ENCODE measurements at regions not wholly inside any gene's neighbourhood (a gene's known extent, or its start where the extent isn't known, plus 50 kb on each side); places are given as distances from the start of the nearest gene placed in this dataset.

DNA sequence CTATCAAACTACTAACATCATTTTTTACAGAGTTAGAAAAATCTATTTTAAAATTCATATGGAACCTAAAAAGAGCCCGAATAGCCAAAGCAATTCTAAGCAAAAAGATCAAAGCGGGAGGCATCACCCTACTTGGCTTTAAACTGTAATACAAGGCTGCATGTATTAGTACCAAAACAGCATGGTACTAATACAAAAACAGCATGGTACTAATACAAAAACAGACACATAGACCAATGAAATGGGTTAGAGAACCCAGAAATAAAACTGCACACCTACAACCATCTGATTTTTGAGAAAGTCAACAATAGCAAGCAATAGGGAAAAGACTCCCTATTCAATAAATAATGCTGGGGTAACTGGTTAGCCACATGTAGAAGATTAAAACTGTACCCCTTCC lies 640.7 kb downstream of the IRS1 start:
- Mint-ChIP-seq H3K4me3 (no peak overlapping the region), H3K4me1 (peaks cover 52 to 54% of the 10 kb centered on the region in 2 experiments), H3K36me3 (ENCODE audit: insufficient read depth in 1 of 3, low read depth in 3 of 3) (no peaks in the 10 kb centered on the region; a peak in 1 of 7 replicates), H3K27ac (peak overlapping the region; percentile 37 to 96 (median 94); a peak in 5 of 7 replicates), H3K27me3 (ENCODE audit: low read depth) (no peaks in the 10 kb centered on the region), H3K9me3 (no peaks in the 10 kb centered on the region; a peak in 1 of 5 replicates)
- Histone ChIP-seq H3K4ac (ENCODE audit: low read depth, low read length) (no peak overlapping the region), H2BK12ac (ENCODE audit: insufficient read length, low read depth, low read length) (no peak overlapping the region), H2BK5ac (ENCODE audit: insufficient read length, low read length) (no peak overlapping the region), H4K91ac (ENCODE audit: insufficient read length, low read depth, low read length) (no peak overlapping the region), H2AK5ac (ENCODE audit: insufficient read length, low read length) (no peak overlapping the region), H4K5ac (ENCODE audit: insufficient read length, low read depth, low read length) (no peak overlapping the region), H3K27ac (ENCODE audit: insufficient read length, low read depth, low read length) (no peak overlapping the region), H3K27me3 (ENCODE audit: insufficient read depth, low read length) (no peaks in the 10 kb centered on the region), H3K14ac (ENCODE audit: insufficient read depth, low read length) (no peak overlapping the region), H2BK120ac (ENCODE audit: low read depth, low read length, poor library complexity, severe bottlenecking) (no peak overlapping the region), H4K8ac (replicated peaks; ENCODE audit: insufficient read length, low read depth, low read length) (no peak overlapping the region), H3K4me2 (ENCODE audit: insufficient read depth, insufficient read length, low read length) (no peak overlapping the region), H3K79me2 (ENCODE audit: insufficient read depth, low read length) (no peaks in the 10 kb centered on the region), H3K56ac (ENCODE audit: insufficient read length, low read depth, low read length) (no peak overlapping the region), H3K23me2 (ENCODE audit: insufficient read length, low read depth, low read length, poor library complexity, severe bottlenecking) (no peaks in the 10 kb centered on the region), H3K23ac (ENCODE audit: insufficient read length, low read depth, low read length) (no peak overlapping the region), H2AFZ (ENCODE audit: low read length) (no peak overlapping the region), H2BK20ac (ENCODE audit: low read depth, low read length, poor library complexity, severe bottlenecking) (no peak overlapping the region), H3K18ac (ENCODE audit: insufficient read length, low read depth, low read length) (no peak overlapping the region), H3K9ac (ENCODE audit: extremely low read depth, insufficient read length, low read length) (no peak overlapping the region), H2BK15ac (ENCODE audit: low read depth, low read length) (no peak overlapping the region), H4K20me1 (ENCODE audit: control insufficient read depth, insufficient read depth, insufficient read length) (no peaks in the 10 kb centered on the region), H3K4me1 (ENCODE audit: insufficient read depth, low read length) (peaks cover 3% of the 10 kb centered on the region; the same call in 1 of the 2 replicates), H3K9me3 (ENCODE audit: control insufficient read depth, low read depth, low read length) (no peaks in the 10 kb centered on the region), H3K79me1 (ENCODE audit: insufficient read depth, low read depth, low read length, poor library complexity, severe bottlenecking) (no peaks in the 10 kb centered on the region), H3T11ph (ENCODE audit: low read length) (no peak overlapping the region)
- DNase-seq: no peak
- WGBS (ENCODE audit: extremely low coverage, insufficient read length, low lambda C conversion rate): no CpG with 5 or more reads among the region's 2 CpGs
- TF ChIP-seq, protein P1, sequence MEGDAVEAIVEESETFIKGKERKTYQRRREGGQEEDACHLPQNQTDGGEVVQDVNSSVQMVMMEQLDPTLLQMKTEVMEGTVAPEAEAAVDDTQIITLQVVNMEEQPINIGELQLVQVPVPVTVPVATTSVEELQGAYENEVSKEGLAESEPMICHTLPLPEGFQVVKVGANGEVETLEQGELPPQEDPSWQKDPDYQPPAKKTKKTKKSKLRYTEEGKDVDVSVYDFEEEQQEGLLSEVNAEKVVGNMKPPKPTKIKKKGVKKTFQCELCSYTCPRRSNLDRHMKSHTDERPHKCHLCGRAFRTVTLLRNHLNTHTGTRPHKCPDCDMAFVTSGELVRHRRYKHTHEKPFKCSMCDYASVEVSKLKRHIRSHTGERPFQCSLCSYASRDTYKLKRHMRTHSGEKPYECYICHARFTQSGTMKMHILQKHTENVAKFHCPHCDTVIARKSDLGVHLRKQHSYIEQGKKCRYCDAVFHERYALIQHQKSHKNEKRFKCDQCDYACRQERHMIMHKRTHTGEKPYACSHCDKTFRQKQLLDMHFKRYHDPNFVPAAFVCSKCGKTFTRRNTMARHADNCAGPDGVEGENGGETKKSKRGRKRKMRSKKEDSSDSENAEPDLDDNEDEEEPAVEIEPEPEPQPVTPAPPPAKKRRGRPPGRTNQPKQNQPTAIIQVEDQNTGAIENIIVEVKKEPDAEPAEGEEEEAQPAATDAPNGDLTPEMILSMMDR (conservative IDR thresholded peaks at IDR 0.05): no peak

Measured in H9 (cell line).